ENCODE measurements at regions not wholly inside any gene's neighbourhood (a gene's known extent, or its start where the extent isn't known, plus 50 kb on each side); places are given as distances from the start of the nearest gene placed in this dataset.

DNA sequence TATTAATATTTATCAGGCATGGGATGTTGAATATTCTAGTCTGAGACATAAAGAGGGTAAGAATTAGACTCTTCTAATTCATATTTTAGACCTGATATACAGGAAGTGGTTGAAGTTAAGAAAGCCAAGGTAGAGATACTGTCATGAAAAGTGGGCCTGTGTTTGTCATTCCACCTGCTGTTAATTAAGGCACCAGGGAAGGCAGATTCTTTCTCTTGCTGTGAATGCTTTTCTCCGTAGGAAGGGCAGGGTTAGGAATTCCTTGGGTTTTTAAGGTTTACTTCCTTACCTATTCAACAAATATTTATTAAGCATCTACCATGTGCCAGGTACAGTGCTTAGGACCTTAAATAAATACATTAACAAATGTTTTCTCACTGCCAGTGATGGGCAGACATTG, 196.4 kb downstream of the CAVIN4 start:
- H4K20me1 ChIP-seq (ENCODE audit: insufficient read depth, low read length): no peaks in the 10 kb centered on the region
- H2AFZ ChIP-seq (ENCODE audit: low read length): no peak overlapping the region
- TF ChIP-seq, protein P1, sequence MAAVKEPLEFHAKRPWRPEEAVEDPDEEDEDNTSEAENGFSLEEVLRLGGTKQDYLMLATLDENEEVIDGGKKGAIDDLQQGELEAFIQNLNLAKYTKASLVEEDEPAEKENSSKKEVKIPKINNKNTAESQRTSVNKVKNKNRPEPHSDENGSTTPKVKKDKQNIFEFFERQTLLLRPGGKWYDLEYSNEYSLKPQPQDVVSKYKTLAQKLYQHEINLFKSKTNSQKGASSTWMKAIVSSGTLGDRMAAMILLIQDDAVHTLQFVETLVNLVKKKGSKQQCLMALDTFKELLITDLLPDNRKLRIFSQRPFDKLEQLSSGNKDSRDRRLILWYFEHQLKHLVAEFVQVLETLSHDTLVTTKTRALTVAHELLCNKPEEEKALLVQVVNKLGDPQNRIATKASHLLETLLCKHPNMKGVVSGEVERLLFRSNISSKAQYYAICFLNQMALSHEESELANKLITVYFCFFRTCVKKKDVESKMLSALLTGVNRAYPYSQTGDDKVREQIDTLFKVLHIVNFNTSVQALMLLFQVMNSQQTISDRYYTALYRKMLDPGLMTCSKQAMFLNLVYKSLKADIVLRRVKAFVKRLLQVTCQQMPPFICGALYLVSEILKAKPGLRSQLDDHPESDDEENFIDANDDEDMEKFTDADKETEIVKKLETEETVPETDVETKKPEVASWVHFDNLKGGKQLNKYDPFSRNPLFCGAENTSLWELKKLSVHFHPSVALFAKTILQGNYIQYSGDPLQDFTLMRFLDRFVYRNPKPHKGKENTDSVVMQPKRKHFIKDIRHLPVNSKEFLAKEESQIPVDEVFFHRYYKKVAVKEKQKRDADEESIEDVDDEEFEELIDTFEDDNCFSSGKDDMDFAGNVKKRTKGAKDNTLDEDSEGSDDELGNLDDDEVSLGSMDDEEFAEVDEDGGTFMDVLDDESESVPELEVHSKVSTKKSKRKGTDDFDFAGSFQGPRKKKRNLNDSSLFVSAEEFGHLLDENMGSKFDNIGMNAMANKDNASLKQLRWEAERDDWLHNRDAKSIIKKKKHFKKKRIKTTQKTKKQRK (IDR thresholded peaks at IDR 0.05; ENCODE audit: low read length): no peak
- TF ChIP-seq ZNF562 (CRISPR knock-in tag; IDR thresholded peaks at IDR 0.05; ENCODE audit: borderline replicate concordance) (no peak), GPN1 (CRISPR knock-in tag; IDR thresholded peaks at IDR 0.05; ENCODE audit: borderline replicate concordance) (no peak), CAMTA2 (CRISPR knock-in tag; IDR thresholded peaks at IDR 0.05; ENCODE audit: borderline replicate concordance) (no peak)
- CTCF ChIA-PET (ENCODE audit: low intra/inter-chr PET ratio, low total read pairs): no interaction called here
- DNase-seq (ENCODE audit: low spot score): no peak
- no peaks in the 10 kb centered on the region for H3K9me3 ChIP-seq (ENCODE audit: low read length)
- H3K9ac ChIP-seq (ENCODE audit: insufficient read depth, low read depth, low read length): no peak overlapping the region
- H3K4me2 ChIP-seq (ENCODE audit: low read depth, low read length): no peak overlapping the region
- no peaks in the 10 kb centered on the region for H3K4me1 ChIP-seq (ENCODE audit: insufficient read depth, low read length)
- POLR2A ChIA-PET: no interaction called here
- intact Hi-C loops (cut with micrococcal nuclease; ENCODE audit: unreplicated experiment) (no loop called here), in situ Hi-C loops (cut with HindIII; ENCODE audit: extremely low pct_ligation_motif_present, low pct_unique_long_range_greater_than_20kb) (no loop called here)
- no peak for ATAC-seq
- no TSS peak for BruUV-seq (replicated peaks)
- H3K36me3 ChIP-seq (replicated peaks in 1 of 2; ENCODE audit: control insufficient read depth in 1 of 2, insufficient read depth in 2 of 2, low read length in 2 of 2): no peaks in the 10 kb centered on the region
- WGBS (ENCODE audit: low lambda C conversion rate): 7% methylated on average over 1 of the region's 1 CpG
- H3K4me3 ChIP-seq (replicated peaks in 1 of 3; ENCODE audit: insufficient read depth in 1 of 3, low read depth in 2 of 3, low read length in 3 of 3): no peak overlapping the region
- H3K79me2 ChIP-seq (ENCODE audit: insufficient read depth, low read length): no peaks in the 10 kb centered on the region
- FAIRE-seq: no peak
- H3K27me3 ChIP-seq (ENCODE audit: control insufficient read depth in 1 of 2, insufficient read depth in 2 of 2, low read length in 2 of 2): no peaks in the 10 kb centered on the region; a peak in 1 of 5 replicates
- H3K27ac ChIP-seq (ENCODE audit: extremely low read length, insufficient read depth, low read length): no peak overlapping the region

DNA sequence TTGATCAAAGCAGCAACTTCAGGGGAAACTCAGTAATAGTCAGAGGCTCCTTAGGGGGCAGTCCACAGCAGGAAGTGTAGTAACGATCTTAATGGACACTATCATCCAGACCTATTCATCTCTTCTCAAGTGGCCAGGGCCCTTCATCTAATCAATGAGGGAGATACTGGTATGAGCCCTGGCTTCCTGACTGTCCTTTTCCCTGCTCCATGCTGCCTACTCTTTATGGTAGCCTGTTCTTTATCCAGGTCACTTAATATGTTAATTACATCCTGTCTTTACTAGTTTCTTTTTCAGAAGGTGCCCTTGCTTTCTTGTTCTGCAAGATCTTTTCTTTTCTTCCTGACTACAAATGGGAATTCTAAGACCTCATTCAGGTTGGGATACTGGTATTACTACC, 197.1 kb downstream of the CAVIN4 start:
- no peak overlapping the region for H3K4me3 ChIP-seq (replicated peaks in 1 of 3; ENCODE audit: insufficient read depth in 1 of 3, low read depth in 2 of 3, low read length in 3 of 3)
- H3K36me3 ChIP-seq (replicated peaks in 1 of 2; ENCODE audit: control insufficient read depth in 1 of 2, insufficient read depth in 2 of 2, low read length in 2 of 2): no peaks in the 10 kb centered on the region
- no peaks in the 10 kb centered on the region for H3K4me1 ChIP-seq (ENCODE audit: insufficient read depth, low read length)
- H3K4me2 ChIP-seq (ENCODE audit: low read depth, low read length): no peak overlapping the region
- WGBS (ENCODE audit: low lambda C conversion rate): 0% methylated on average over 1 of the region's 1 CpG
- no peak overlapping the region for H2AFZ ChIP-seq (ENCODE audit: low read length)
- CTCF ChIA-PET (ENCODE audit: low intra/inter-chr PET ratio, low total read pairs): no interaction called here
- no peak overlapping the region for H3K27ac ChIP-seq (ENCODE audit: extremely low read length, insufficient read depth, low read length)
- POLR2A ChIA-PET: no interaction called here
- in situ Hi-C loops (cut with HindIII; ENCODE audit: extremely low pct_ligation_motif_present, low pct_unique_long_range_greater_than_20kb): no loop called here
- no peaks in the 10 kb centered on the region; a peak in 1 of 5 replicates for H3K27me3 ChIP-seq (ENCODE audit: control insufficient read depth in 1 of 2, insufficient read depth in 2 of 2, low read length in 2 of 2)
- ATAC-seq: no peak
- H3K9me3 ChIP-seq (ENCODE audit: low read length): no peaks in the 10 kb centered on the region
- intact Hi-C loops (cut with micrococcal nuclease; ENCODE audit: unreplicated experiment): no loop called here
- FAIRE-seq: no peak
- H3K79me2 ChIP-seq (ENCODE audit: insufficient read depth, low read length): no peaks in the 10 kb centered on the region
- DNase-seq (ENCODE audit: low spot score): no peak
- H3K9ac ChIP-seq (ENCODE audit: insufficient read depth, low read depth, low read length): no peak overlapping the region
- BruUV-seq (replicated peaks): no TSS peak
- H4K20me1 ChIP-seq (ENCODE audit: insufficient read depth, low read length): no peaks in the 10 kb centered on the region
- TF ChIP-seq ZFAT (CRISPR knock-in tag; conservative IDR thresholded peaks at IDR 0.05): no peak
- TF ChIP-seq ZEB1 (IDR thresholded peaks at IDR 0.05; ENCODE audit: insufficient replicate concordance, low read depth): no peak
- TF ChIP-seq SOX13 (IDR thresholded peaks at IDR 0.05): no peak
- no peak for TF ChIP-seq SOX13 (CRISPR knock-in tag; conservative IDR thresholded peaks at IDR 0.05 in 1 of 2, IDR thresholded peaks at IDR 0.05 in 1 of 2)
- TF ChIP-seq, protein P2, sequence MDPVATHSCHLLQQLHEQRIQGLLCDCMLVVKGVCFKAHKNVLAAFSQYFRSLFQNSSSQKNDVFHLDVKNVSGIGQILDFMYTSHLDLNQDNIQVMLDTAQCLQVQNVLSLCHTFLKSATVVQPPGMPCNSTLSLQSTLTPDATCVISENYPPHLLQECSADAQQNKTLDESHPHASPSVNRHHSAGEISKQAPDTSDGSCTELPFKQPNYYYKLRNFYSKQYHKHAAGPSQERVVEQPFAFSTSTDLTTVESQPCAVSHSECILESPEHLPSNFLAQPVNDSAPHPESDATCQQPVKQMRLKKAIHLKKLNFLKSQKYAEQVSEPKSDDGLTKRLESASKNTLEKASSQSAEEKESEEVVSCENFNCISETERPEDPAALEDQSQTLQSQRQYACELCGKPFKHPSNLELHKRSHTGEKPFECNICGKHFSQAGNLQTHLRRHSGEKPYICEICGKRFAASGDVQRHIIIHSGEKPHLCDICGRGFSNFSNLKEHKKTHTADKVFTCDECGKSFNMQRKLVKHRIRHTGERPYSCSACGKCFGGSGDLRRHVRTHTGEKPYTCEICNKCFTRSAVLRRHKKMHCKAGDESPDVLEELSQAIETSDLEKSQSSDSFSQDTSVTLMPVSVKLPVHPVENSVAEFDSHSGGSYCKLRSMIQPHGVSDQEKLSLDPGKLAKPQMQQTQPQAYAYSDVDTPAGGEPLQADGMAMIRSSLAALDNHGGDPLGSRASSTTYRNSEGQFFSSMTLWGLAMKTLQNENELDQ (CRISPR knock-in tag; IDR thresholded peaks at IDR 0.05; ENCODE audit: borderline replicate concordance): no peak
- no peak for TF ChIP-seq ZNF713 (CRISPR knock-in tag; IDR thresholded peaks at IDR 0.05)
- TF ChIP-seq, protein P3, sequence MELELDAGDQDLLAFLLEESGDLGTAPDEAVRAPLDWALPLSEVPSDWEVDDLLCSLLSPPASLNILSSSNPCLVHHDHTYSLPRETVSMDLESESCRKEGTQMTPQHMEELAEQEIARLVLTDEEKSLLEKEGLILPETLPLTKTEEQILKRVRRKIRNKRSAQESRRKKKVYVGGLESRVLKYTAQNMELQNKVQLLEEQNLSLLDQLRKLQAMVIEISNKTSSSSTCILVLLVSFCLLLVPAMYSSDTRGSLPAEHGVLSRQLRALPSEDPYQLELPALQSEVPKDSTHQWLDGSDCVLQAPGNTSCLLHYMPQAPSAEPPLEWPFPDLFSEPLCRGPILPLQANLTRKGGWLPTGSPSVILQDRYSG (CRISPR knock-in tag; IDR thresholded peaks at IDR 0.05): no peak
- TF ChIP-seq ZNF138 (CRISPR knock-in tag; IDR thresholded peaks at IDR 0.05; ENCODE audit: low read depth): no peak
- no peak for TF ChIP-seq SRF (IDR thresholded peaks at IDR 0.05; ENCODE audit: low read depth, low read length)
- TF ChIP-seq POLR2AphosphoS5 (IDR thresholded peaks at IDR 0.05; ENCODE audit: low read depth, low read length): no peak

All from HepG2 (cell line).